NCI-H82 (cell line): ENCODE measurements at regions not wholly inside any gene's neighbourhood (a gene's known extent, or its start where the extent isn't known, plus 50 kb on each side); places are given as distances from the start of the nearest gene placed in this dataset.
A peak's percentile ranks its signal among the peaks of the same experiment; 100 is the strongest.
"Not testable (repeated sequence)": the region's sequence is repeated elsewhere in the genome, so short reads cannot be mapped to it uniquely, and the experiment has no call there.

Experiments
- DNase-seq: peaks from one replicate; lab custom pipeline; 2025; lab: John Stamatoyannopoulos, UW

DNA sequence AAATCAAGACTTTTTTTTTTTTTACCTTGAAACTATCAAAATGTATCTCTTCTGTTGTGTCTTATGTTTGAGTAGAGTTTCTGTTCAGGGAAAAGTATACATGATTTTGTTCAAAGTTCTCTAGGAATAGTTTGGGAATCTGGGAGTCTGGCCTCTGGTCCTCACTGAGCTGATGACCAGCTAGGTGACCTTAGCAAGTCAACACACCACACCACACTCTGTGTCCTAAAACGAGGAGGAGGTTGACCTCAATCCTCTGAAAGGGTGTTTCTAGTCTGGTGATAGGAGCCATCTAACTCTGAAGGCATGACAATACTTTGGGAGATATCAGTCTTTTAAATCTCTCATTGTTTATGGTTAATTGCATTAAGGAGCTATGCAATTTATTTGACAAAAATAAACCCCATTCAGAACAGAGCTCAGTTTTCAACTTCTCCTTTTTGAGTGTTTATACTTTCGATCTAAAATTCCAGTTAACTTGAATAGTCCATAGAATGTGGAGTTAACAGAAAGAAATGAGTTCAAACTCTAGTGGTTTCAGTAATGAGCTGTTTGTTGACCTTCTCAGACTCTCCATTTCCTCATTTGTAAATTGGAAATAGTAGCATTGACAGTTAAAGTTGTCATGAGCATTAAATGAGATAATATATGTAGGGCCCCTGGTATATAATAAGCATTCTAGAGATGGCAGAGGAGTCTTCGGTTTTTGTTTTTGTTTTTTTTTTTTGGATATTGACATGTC, 112.2 kb upstream of the LRRN1 start:
- no peak for DNase-seq

DNA sequence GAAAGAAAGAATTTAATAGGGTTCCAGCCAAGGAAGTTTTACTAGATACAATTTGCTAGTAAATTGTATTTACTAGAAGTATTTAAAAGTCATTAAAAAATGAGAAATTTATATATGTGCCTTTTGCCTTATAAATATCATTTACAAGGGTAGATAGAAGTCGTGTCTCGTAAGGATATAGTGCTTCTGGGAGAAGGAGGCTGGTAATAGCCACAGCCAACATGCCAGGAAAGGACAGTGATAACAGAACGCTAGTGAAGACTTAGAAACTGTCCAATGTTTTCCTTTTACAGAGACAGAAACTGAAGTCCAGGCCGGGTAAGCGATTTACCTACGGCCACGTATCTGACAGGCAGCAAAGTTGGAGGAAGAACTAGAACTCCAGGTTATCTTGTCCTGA, 113.5 kb upstream of the LRRN1 start:
- no peak for DNase-seq

DNA sequence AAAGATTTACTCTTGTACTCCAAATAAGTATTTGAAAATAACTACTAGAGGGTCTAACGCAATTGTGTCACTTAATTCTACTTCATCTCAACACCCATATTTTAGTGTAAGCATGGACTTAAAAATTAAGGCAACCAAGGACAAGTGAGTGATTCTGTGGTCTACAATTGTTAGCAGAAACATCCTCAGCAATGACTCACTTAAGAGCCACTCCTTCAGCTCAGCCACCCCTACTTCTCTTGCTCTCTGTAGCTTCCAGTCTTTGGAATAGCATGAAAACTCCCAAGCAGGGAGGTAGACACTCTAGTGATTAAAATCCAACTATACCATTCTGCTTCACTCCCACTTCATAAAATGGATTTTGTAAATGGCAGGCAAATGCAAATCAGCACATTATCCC, 116.0 kb upstream of the LRRN1 start:
- no peak for DNase-seq

DNA sequence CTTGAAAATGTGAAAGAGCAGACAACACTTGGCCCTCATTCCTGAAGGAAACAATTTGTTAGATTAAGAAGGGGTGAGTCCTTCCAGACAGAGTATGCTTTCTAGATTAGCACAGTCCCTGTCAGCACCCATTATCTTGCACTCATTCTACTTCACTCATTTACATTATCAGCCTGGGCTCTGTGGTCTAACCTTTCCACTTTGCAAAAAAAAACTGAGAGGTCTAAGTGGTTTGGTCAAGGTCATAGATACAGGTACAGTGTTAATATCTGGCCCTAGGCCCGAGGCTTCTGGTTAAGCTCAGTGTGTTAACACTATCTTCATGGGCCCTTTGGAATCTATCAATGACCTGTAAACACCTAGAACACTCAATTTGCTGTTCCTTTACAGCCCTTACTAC, 123.4 kb upstream of the LRRN1 start:
- DNase-seq = no peak

DNA sequence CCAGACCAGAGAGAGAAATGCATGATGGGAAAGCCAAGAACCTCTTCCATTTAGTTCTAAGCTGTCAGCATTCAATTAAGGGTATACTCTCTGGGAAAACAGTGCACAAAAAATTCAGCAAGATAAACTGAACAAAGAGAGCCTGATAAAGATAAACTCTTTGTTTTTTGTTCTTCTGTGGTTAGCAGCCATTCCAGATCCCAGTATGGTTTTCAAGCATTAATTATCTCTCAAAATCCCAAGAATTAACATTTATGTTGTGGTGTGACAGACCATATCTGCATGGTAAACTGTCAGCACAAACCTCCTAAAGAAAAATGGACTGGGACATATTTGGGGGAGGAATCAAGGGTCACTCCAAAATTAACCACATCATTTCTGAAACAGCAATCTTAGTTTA, 124.0 kb upstream of the LRRN1 start:
- DNase-seq = no peak

DNA sequence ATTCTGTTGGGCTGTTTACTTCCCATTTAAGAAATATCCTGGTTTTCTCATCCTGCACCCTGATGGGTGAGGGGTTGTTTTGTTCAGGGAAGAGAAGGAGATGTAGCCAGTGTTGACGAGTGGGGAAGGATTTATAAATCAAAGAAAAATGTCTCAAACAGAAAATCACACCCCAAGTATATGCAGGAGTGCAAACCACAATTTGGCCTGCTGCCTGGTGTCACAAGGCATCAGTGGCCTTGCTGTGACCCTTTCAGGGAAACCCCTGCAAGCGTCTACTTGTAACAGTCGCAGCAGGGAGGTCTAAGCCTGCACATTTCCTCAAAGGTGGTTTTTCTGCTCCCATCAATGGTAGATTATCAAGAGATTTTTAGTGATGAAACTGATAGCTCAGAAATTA, 132.6 kb upstream of the LRRN1 start:
- DNase-seq = no peak

DNA sequence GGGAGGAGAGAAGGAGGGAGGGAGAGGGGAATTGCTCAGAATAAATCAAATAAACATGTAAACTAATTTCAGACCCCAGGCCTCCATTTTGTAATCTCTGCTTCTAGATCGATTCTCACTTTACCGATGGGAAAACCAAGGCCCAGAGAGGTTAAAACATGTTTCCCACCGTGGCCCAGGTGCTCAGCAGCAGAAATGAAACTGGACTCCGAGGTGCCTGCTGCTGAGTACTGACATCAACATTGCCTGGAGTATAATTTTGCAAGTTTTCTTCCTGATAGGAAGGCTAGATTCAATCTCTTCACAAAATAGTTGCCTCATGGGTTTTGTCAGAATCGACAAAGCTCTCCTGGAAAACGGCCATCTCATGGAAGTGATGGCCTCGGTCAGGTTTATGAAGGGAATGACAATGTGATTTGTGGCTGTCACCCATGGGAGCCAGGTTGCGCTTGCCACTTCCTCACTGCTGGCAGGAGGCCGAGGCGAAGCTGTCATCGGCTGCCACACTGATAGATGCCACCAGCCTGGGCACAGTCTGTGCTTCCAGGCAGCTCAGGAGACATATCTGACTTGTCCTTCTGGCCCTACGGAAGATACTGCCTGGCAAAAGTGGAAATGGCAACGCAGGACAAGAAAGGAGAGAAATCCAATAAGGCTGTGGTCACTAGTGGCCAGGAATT, 133.1 kb upstream of the LRRN1 start:
- DNase-seq = no peak

DNA sequence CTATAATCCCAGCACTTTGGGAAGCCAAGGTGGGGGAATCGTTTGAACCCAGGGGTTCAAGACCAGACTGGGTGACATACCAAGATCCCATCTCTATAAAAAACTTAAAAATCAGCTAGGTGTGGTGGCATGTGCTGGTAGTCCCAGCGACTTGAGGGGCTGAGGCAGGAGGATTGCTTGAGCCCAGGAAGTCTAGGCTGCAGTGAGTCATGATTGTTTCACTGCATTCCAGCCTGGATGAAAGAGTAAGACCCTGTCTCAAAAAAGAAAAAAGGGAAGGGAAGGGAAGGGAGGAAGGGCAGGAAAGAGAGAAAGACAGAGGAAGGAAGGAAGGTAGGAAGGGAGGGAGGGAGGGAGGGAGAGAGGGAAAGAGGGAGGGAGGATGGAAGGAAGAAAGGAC, 133.7 kb upstream of the LRRN1 start:
- DNase-seq = no peak

DNA sequence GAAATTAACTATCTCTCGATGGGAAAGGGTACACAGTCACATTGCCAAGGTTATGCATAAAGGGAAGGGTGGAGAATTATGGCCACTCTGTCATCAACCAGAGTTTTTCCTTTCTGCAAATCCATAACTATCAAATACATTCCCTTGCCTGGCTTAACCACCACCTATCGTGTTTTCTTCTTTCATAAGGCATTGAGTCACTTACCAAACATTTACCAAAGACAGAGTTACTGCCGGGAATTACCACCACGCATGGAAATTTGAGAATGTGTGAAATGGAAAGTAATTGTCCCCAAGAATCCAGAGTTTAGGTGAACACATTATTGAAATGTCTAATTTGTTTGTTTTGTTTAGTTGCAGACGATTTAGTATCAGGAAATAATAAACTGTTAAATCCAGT, 134.3 kb upstream of the LRRN1 start:
- DNase-seq = no peak

DNA sequence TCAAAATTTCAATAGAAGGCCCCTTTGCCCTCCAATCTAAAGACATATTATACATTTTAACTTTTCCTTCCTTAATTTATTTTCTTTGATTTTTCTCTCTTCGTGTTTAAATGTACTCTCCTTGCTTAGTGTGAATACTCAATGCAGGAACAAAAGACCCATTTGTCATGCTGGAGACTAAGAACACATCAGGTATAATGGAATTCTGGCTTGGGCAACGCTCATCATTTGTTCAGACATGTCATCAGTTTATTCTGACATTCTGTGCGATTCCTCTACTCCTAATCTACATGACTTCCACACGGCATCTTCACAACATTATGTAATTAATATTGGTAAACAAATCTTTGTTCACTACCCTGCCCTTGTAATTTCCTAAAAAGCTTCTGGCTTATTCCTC, 136.6 kb upstream of the LRRN1 start:
- DNase-seq = no peak

DNA sequence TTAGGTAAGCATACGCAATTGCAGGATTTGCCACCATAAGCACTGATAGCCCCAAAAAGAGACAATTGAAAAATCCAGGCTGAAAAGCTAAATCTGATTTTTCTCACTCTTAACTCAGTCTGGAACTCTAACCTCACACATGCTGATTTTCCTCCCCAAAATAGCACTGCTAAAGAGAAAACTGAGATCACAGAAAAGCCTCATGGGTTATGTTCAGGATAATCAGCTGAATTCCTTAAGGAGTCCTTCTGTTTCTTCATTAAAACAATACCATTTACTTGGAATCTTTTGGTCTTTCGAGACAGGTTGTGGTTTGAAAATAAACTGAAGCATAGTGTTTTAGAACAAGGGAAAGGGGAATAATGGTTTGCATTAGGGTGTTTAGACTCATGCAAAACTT, 144.3 kb upstream of the LRRN1 start:
- no peak for DNase-seq

DNA sequence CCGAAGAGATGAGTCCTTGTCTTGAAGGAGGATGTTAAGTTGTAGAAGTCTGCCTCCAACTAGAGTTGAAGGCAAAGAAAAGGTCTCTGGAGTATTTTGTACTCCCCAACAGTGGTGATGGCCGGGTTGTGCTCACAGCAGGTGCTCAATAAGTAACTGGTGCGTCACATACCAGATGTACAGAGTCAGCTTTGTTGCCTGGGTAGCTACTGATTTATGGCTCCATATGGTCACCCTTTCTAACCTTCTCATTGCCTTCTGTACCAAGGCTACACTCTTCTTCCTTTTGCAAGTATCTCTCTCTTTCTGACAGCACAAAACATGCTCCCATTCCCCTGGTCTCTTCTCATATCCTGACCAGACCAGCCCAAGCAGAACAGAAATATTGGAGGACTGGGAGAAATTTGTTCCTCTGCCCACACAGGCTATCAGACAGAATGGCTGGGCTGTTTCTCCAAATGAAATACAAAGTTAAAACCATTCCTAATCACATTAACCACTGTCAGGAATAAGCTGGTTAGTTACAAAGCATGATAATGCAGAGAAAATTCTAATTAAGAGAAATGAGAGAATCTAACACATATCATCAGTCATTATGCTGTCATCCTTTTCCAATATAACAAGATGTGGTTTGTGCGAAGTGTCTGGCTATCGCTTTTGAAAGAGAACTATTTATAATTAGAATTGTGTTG, 150.1 kb upstream of the LRRN1 start:
- peak; percentile 95 for DNase-seq

DNA sequence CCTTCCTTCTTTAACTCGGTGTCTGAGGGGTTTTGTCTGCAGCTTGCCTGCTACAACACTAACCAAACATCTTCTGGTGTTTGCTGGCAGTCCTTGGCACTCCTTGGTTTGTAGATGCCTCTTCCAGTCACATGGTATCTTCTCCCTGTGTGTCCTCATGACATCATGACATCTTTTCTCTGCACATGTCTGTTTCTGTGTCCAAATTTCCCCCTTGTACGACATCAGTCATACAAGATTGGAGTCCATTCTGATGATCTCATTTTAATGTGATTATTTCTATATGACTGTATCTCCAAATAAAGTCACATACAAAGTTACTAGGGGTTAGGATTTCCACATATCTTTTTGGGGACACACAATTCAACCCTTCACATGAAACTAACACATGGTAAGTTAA, 152.3 kb upstream of the LRRN1 start:
- DNase-seq = no peak

DNA sequence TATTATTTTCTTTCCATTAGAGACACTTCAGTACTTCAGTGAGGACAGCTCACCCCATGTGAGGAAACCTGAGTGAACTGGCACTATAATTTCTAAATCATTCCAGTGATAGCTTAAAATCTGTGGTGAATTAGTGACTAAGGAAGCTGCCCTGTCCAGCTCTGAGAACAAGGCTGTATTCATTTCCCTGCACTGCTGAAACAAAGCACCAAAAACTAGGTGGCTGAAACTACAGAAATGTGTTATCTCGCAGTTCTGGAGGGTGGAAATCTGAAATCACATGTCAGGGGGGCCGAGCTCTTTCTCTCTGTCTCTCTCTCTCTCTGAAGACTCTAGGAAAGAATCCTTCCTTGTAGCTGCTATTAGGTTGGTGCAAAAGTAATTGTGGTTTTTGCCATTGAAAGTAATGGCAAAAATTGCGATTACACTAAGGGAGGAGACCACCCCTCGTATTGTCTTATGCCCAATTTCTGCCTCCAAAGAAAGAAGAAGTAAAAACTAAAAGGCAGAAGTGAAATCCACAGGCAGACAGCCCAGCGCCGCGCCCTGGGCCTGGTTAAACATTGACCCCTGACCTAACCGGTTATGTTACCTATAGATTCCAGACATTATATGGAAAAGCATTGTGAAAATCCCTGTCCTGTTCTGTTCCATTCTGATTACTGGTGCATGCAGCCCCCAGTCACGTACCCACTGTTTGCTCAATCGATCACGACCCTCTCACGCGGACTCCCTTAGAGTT, 153.0 kb upstream of the LRRN1 start:
- DNase-seq = not testable (repeated sequence)

DNA sequence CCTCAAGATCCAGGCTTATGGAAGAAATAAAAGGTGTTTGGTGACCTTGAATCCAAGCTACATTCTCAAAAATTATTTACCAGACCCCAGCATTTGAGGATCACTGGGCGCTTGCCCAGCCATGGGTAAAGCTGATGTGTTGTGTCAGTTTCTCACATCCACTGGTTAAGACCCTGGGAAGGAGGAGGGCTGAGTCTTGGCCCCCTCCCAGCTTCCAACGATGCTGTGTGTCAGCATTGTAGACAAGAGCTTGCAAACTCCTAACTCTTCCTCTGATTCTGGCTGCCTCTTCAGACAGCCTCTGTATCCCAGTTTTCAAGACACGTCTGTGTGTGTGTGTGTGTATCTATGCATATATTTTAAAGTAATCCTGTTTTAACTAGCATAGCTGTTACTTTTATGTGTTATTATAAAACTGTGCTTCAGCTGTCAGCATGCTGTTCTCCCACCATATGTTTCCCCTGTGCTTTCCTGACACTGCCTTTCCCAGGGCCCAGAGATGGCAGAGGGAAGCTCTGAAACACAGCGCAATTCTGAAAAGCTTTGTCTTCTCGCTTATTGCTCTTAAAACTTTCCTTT, 157.3 kb upstream of the LRRN1 start:
- DNase-seq = no peak

DNA sequence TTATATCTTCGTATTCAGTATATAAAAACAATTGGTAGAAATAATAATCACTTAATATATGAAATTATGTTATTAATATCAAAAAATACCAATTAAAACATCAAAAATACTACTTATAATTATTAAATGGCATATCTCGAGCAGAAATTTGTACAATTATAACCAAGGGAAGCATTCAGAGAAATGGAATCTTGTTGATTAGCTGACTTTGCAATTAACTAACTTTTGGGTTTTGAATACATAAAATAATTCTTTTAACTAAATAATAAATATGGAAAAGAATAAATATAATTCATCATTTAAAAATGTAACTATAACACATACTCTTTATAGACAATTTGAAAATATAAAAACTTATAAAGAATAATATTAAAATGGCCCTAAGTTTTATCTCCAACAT, 160.2 kb upstream of the LRRN1 start:
- no peak for DNase-seq

DNA sequence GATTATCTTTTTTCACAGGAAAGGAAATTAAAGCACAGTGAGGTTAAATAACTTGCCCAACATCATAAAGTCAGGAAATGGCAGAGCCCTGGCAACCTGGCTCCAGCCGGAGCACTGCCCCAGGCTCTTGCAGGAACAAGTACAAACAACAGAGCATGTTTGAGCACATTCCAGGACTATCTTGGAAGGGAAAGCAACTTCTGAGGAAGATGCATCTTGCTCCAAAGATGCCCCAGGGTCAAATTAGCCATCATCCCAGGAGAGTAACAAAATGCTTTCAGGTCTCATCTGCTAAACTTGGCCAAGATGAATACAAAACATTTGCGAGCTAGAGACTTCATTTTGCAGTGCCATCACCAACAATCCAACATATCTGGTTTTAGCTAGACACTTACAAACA, 162.4 kb upstream of the LRRN1 start:
- DNase-seq = no peak

DNA sequence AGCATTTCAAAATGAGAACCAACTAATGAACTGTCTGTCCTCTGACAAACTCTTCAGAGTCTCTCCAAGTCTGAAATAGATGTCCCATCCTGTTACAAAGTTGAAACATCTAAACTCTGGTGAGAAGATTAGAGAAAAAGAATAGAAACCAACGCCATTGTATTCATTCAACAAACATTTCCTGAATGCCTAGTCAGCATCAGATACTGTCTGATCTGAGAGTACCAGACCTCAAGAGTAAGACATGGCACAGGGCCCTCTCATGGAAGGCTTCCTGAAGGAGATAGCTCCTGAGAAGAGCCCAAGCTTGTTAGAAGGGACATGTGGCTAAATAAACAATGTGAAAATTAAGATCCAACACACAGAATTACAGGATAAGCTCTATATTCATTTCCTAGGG, 164.1 kb upstream of the LRRN1 start:
- DNase-seq = no peak

DNA sequence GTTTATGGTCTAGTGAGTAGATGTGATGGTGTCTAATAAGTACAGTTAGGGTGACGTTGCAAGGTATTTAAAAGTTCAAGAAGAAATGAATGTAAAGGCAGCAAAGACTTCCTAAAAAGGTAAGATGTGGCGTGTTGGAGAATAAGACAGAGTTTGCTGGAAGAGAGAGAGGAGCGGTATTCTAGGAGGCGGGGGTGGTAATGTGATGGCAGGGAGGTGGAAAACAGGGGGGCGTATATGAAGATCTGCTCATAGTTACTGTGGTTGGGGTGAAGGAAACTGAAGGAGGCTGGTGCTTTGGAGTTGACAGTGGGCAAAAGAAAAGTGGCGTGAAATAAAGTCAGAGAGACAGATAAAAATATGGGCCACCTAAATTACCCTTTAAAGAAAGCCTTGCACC, 164.9 kb upstream of the LRRN1 start:
- no peak for DNase-seq

DNA sequence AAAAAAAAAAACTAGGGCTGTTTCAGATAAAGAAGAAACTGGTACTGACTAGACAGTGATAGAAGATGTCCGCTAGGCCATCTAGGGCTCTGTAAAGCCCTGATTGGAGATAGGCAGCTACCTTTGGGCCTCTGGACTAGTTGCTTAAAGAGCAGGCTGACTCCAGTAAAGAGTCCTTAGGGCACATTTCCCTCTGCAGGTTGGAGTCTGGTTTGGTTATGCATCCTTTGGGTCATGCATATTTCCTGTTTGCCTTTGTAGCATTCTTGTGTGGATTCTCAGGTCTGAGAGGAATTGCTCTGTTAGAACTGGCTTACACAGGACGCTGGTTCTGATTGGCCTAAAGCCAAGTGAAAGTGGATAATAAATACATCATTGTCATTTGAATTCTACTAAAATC, 165.5 kb upstream of the LRRN1 start:
- DNase-seq = no peak

DNA sequence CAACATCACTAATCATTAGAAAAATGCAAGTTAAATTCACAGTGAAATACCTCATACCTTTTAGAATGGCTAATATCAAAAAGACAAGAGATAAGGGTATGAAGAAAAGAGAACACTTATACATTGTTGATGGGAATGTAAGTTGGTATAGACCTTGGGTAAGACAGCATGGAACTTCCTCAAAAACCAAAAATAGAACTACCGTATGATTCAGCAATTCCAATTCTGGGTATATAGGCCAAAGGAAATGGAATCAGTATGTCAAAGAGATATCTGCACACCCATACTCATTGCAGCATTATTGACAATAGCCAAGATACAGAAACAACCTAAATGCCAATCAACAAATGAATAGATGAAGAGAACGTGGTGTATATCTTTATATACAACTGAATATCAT, 166.8 kb upstream of the LRRN1 start:
- DNase-seq = no peak

DNA sequence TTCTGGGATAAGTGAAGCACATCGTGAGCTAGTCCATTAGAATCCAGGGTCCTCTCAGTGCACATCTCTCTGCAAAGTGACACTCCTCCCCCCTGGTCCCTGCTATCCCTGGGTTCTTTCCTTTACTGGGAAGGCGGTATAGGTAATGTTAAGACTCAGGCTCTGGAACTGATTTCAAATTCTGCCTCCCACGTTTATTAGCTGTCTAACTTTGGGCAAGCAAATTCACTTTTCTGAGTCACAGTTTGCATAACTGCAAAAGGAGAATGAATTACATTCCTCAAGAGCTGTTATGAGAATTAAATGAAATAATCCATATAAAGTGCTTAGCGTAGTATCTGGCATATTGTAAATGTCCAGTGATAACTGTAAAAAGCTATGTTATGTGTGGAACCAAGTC, 168.1 kb upstream of the LRRN1 start:
- DNase-seq = no peak
